ENCODE measurements at regions not wholly inside any gene's neighbourhood (a gene's known extent, or its start where the extent isn't known, plus 50 kb on each side); places are given as distances from the start of the nearest gene placed in this dataset.
"Not testable (repeated sequence)": the region's sequence is repeated elsewhere in the genome, so short reads cannot be mapped to it uniquely, and the experiment has no call there.

DNA sequence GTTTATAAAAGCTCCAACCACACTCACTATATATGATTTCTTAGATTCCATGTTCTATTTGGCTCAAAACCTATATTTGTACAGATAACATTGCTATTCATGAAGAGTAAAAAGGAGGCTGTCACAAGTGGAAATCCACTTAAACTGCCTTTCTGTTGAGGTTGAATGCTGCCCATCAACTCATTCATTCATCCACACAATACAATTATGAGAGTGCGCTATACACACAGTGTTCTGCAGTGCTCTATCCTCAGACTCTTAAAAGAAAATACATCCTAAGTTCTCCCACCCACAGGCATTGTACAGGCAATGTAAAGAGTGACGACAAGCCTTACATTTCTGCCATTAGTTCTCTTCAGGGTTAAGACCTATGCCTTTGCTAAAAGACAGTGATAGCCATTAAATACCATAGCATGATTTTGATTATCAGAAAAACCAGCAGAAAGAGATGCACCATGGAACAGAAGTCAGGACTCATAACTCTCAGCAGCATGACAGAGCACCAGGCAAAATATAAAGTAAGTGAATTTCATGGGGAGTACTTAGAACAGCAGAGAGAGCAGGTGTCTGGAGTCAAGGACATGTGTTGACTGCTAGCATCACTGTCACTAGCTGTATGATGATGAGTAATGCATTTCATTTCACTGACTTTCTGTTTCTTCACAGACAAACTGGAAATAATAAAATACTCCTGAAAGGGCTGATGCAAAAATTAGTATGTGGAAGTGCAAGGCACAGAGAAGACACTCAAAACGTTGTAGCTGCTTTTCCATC, 218.0 kb downstream of the RBM26 start:
- no peak for DNase-seq (ENCODE audit: low spot score)

DNA sequence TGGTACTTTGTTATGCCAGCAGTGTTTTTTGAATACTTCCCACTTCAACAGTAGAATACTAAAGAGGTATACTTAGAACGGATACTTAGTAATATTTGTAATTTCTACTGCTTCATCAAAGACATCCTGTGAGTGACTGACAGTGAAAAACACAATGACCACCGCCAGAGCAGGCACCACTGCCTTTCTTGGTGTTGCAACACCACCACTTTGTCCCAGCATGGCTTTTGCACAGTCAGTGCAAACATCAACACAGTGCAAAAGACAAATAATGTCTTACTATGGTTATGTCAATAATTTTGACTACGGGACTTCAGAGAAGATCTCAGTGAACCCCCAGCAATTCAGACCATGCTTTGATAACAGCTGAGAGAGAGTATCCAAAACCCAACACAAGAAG, 220.5 kb downstream of the RBM26 start:
- DNase-seq (ENCODE audit: low spot score), result no peak

DNA sequence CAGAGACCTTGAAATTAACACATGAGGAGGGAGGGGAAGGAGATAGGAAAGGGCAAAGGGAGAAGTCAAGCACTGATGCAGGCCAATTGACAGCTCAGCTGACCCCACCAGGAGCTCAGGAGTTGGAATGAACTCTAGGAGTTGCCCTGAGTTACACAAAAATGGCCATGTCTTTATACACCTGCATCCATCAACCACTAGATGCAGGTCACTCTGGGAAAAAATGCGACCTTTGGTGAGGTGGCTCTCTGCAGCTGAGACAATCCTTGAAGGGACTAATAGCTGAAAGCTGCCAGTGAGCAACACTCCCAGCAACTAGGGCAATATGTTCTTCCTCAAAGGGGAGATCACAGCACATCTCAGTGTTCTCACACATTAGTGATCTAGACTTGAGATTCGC, 222.8 kb downstream of the RBM26 start:
- no peak for DNase-seq (ENCODE audit: low spot score)

GRCh38 chr13:79173691-79174090, 232.4 kb downstream of the RBM26 start:
- DNase-seq (ENCODE audit: low spot score), result not testable (repeated sequence)

GRCh38 chr13:79172924-79173323, 233.1 kb downstream of the RBM26 start:
- DNase-seq (ENCODE audit: low spot score), result not testable (repeated sequence)

- no peak for DNase-seq (ENCODE audit: low spot score)
Measured at GRCh38 chr13:79171141-79172061, 234.7 kb downstream of the RBM26 start.

GRCh38 chr13:79160818-79161217, 245.2 kb downstream of the RBM26 start:
- no peak for DNase-seq (ENCODE audit: low spot score)

- DNase-seq (ENCODE audit: low spot score), result no peak
Measured at GRCh38 chr13:79155883-79156282, 250.2 kb downstream of the RBM26 start.

DNA sequence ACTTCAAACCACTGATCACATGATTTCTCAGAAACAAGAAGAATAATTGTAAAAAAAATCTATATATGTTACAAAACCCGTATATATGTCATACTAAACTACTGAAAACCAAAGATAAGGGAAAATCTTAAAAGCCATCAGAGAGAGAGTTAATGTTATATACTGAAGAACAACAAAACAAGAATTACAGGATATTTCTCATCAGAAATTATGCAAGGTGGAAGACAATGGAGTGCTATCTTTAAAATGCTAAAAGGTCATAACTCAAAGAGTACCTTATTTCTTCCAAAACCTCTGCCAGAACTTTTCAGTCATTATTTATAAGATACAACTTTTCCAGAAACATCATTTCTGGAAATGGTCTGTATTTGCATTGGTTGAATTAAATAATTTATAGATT, 256.8 kb downstream of the RBM26 start:
- no peak for DNase-seq (ENCODE audit: low spot score)

GRCh38 chr13:79141082-79141481, 265.0 kb downstream of the RBM26 start:
- DNase-seq (ENCODE audit: low spot score), result no peak

- DNase-seq (ENCODE audit: low spot score), result no peak
Measured at GRCh38 chr13:79128158-79128557, 277.9 kb downstream of the RBM26 start.

GRCh38 chr13:79126706-79127105, 279.3 kb downstream of the RBM26 start:
- DNase-seq (ENCODE audit: low spot score), result no peak

GRCh38 chr13:79124183-79124582, 281.9 kb downstream of the RBM26 start:
- DNase-seq (ENCODE audit: low spot score), result no peak

DNA sequence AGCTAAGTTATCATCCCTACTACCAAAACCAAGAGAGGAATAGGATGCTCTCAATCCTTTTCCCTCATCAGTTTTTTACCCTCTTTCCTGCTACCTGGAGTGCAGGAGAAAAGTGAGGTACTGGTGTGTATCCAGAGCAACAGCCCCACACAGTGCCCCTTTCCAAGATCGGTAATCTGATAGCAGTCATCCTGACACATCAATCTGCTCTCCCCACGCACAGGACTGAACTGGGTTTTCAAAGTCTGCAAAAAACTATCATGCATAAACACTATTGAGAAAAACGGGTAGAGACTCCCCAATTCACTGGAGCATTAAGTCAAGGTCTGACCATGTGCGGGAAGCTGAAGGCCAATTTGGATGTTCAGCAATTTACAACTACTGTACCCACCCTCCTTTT, 284.8 kb downstream of the RBM26 start:
- no peak for DNase-seq (ENCODE audit: low spot score)

- DNase-seq (ENCODE audit: low spot score), result no peak
Measured at GRCh38 chr13:79119578-79120107, 286.4 kb downstream of the RBM26 start.

- DNase-seq (ENCODE audit: low spot score), result no peak
Measured at GRCh38 chr13:79112016-79112415, 294.0 kb downstream of the RBM26 start.

- no peak for DNase-seq (ENCODE audit: low spot score)
Measured at GRCh38 chr13:79108914-79109643, 297.0 kb downstream of the RBM26 start.

DNA sequence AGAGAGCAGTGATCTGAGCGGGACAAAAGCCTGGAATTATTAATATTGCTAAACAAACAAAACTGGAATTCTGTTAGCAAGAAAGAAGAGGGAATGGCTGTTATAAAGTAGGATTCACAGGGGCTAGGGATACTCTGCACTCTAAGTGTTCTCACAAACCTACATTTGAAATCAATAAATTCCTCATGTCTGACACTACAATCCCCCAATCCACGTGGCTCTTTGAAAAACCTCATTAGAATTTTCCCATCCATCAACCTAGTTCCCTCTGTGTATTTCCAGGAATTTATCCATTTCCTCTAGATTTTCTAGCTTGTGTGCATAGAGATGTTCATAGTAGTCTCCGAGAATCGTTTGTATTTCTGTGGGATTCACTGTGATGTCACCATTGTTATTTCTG, 307.5 kb downstream of the RBM26 start:
- DNase-seq (ENCODE audit: low spot score), result no peak

- DNase-seq (ENCODE audit: low spot score), result no peak
Measured at GRCh38 chr13:79097201-79097600, 308.9 kb downstream of the RBM26 start.

- DNase-seq (ENCODE audit: low spot score), result no peak
Measured at GRCh38 chr13:79096099-79096498, 310.0 kb downstream of the RBM26 start.

DNA sequence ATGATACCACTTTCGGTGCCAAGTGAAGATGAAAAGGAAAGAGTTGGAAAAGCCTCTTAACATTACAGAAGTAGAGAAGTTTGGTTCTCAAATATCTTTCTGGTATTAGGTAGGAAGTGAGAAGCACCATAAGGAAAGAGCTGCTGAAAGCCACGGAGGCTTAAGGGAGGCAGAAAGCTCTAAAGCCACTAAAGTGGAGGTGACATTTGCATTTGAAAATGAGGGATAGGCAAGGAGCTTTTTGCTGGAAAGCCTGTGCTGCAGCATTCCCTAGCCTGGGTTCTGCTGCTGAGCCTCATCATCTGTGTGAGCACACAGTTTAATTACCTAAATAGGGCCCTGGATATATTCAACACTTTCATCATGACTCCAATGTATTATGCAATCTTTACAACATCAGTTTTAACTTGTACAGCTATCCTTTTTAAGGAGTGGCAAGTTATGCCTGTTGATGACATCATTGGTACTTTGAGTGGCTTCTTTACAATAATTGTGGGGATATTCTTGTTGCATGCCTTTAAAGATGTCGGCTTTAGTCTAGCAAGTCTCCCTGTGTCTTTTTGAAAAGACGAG, 315.4 kb downstream of the RBM26 start:
- no peak for DNase-seq (ENCODE audit: low spot score)
